H1 (cell line): ENCODE measurements at regions not wholly inside any gene's neighbourhood (a gene's known extent, or its start where the extent isn't known, plus 50 kb on each side); places are given as distances from the start of the nearest gene placed in this dataset.

Experiments
- CTCF ChIA-PET: fragments of 300-600 bp; sonication (Branson Sonifier 250); formaldehyde crosslinking; loops from one replicate; lab custom pipeline; 2021; ENCODE audit not compliant: partially characterized antibody; lab: Charles Lee
- POLR2A ChIA-PET: fragments of 300-600 bp; sonication (Branson Sonifier 250); formaldehyde crosslinking; loops from one replicate; lab custom pipeline; 2021; ENCODE audit warnings: inconsistent platforms; ENCODE audit not compliant: partially characterized antibody; lab: Charles Lee
- DNase-seq, 2 experiments: peaks; one replicate each; pipeline versions ENCODE4 v3.0.0 to v3.0.0-alpha.2; 2010 to 2022; ENCODE audit warnings: low spot score in 2 of 2, low read depth in 1 of 2, mixed read lengths in 1 of 2
- FAIRE-seq: peaks from 2 replicates; lab custom pipeline; 2011; peaks lifted over from hg19 to GRCh38; lab: Jason Lieb, UNC
- H2AFZ ChIP-seq: 2 replicates; pipeline ENCODE4 v1.8.1; 2012; ENCODE audit warnings: low read length, inconsistent platforms
- H2AK5ac ChIP-seq: 2 replicates; pipeline ENCODE4 v1.6.1; 2013; ENCODE audit warnings: low read depth, low read length
- H2BK120ac ChIP-seq: replicated peaks from 2 replicates; pipeline ENCODE3; 2013; ENCODE audit warnings: low read depth, low read length, inconsistent platforms
- H2BK12ac ChIP-seq: 2 replicates; pipeline ENCODE4 v1.6.1; 2013; ENCODE audit warnings: low read depth, low read length
- H2BK15ac ChIP-seq: 2 replicates; pipeline ENCODE4 v1.6.1; 2013; ENCODE audit warnings: low read length
- H2BK20ac ChIP-seq: 2 replicates; pipeline ENCODE4 v1.6.1; 2013; ENCODE audit warnings: low read length
- H2BK5ac ChIP-seq: 2 replicates; pipeline ENCODE4 v1.6.1; 2013; ENCODE audit warnings: low read depth, low read length
- H3K14ac ChIP-seq: 2 replicates; pipeline ENCODE4 v1.6.1; 2013; ENCODE audit warnings: inconsistent platforms; ENCODE audit not compliant: insufficient read length
- H3K18ac ChIP-seq: 2 replicates; pipeline ENCODE4 v1.6.1; 2013; ENCODE audit warnings: low read length; ENCODE audit errors: extremely low read depth
- H3K23ac ChIP-seq: 2 replicates; pipeline ENCODE4 v1.6.1; 2013; ENCODE audit warnings: inconsistent platforms; ENCODE audit not compliant: insufficient read length
- H3K23me2 ChIP-seq: 2 replicates; pipeline ENCODE4 v1.6.1; 2013; ENCODE audit warnings: low read depth, low read length
- H3K27ac ChIP-seq: 2 replicates; pipeline ENCODE4 v1.6.1; 2011; ENCODE audit warnings: low read depth, low read length, inconsistent platforms
- H3K27me3 ChIP-seq, 4 experiments: replicated peaks in 1 of 4; 1 replicate in 1 of 4; 2 replicates in 3 of 4; pipeline versions ENCODE4 v1.6.1 to v1.8.1; 2011 to 2013; ENCODE audit warnings: low read length in 3 of 4, mild to moderate bottlenecking in 3 of 4, inconsistent platforms in 2 of 4, mixed read lengths in 2 of 4, moderate library complexity in 1 of 4; ENCODE audit not compliant: control insufficient read depth in 3 of 4, insufficient read depth in 3 of 4; ENCODE audit errors: extremely low read depth in 1 of 4
- H3K36me3 ChIP-seq, 4 experiments: 2 replicates each; pipeline versions ENCODE4 v1.6.1 to v1.8.1; 2011 to 2013; ENCODE audit warnings: mild to moderate bottlenecking in 4 of 4, low read length in 3 of 4, moderate library complexity in 2 of 4, control low read depth in 1 of 4, inconsistent platforms in 1 of 4; ENCODE audit not compliant: insufficient read depth in 4 of 4, control insufficient read depth in 2 of 4
- H3K4ac ChIP-seq: replicated peaks from 2 replicates; pipeline ENCODE3; 2013; ENCODE audit warnings: low read length, low read depth, mixed read lengths, inconsistent platforms; ENCODE audit not compliant: insufficient read length
- H3K4me1 ChIP-seq, 4 experiments: replicated peaks in 1 of 4; 1 replicate in 1 of 4; 2 replicates in 3 of 4; pipeline versions ENCODE4 v1.6.1 to v1.8.1; 2011 to 2013; ENCODE audit warnings: low read length in 3 of 4, inconsistent platforms in 2 of 4, mixed read lengths in 1 of 4; ENCODE audit not compliant: insufficient read depth in 4 of 4, control insufficient read depth in 3 of 4
- H3K4me2 ChIP-seq, 2 experiments: 2 replicates each; pipeline versions ENCODE4 v1.6.1 to v1.8.1; 2011 to 2013; ENCODE audit warnings: low read depth in 2 of 2, low read length in 2 of 2, control low read depth in 1 of 2, inconsistent platforms in 1 of 2, mild to moderate bottlenecking in 1 of 2; ENCODE audit not compliant: insufficient read depth in 1 of 2
- H3K4me3 ChIP-seq, 4 experiments: fragments of 200-600, 300-600 bp in 1 of 4; sonication (generic), shearing (Covaris generic), sonication (Bioruptor Twin) in 1 of 4; 2 replicates each; pipeline versions ENCODE4 v1.5.1 to v1.8.1; 2011 to 2016; ENCODE audit warnings: low read length in 4 of 4, low read depth in 3 of 4, control low read depth in 2 of 4, inconsistent platforms in 2 of 4, mild to moderate bottlenecking in 2 of 4, mixed read lengths in 1 of 4, moderate library complexity in 1 of 4; ENCODE audit not compliant: insufficient read depth in 2 of 4; ENCODE audit errors: extremely low read depth in 1 of 4
- H3K56ac ChIP-seq: replicated peaks from 2 replicates; pipeline ENCODE3; 2013; ENCODE audit warnings: low read depth, mild to moderate bottlenecking, mixed read lengths, low read length, inconsistent platforms; ENCODE audit not compliant: insufficient read length
- H3K79me1 ChIP-seq: 2 replicates; pipeline ENCODE4 v1.6.1; 2013; ENCODE audit warnings: low read depth, low read length, control low read depth
- H3K79me2 ChIP-seq, 2 experiments: 2 replicates each; pipeline versions ENCODE4 v1.6.1 to v1.8.1; 2012 to 2013; ENCODE audit warnings: low read length in 2 of 2, mild to moderate bottlenecking in 2 of 2, inconsistent platforms in 1 of 2; ENCODE audit not compliant: insufficient read depth in 2 of 2, control insufficient read depth in 1 of 2
- H3K9ac ChIP-seq, 4 experiments: replicated peaks in 1 of 4; 1 replicate in 1 of 4; 2 replicates in 3 of 4; pipeline versions ENCODE4 v1.6.1 to v1.8.1; 2011 to 2013; ENCODE audit warnings: low read depth in 3 of 4, low read length in 3 of 4, control low read depth in 2 of 4, mild to moderate bottlenecking in 2 of 4, moderate library complexity in 2 of 4, inconsistent platforms in 1 of 4; ENCODE audit errors: extremely low read depth in 1 of 4
- H3K9me3 ChIP-seq, 2 experiments: 2 replicates each; pipeline versions ENCODE4 v1.6.1 to v1.8.1; 2012 to 2013; ENCODE audit warnings: mild to moderate bottlenecking in 2 of 2, moderate library complexity in 2 of 2, control low read depth in 1 of 2, inconsistent platforms in 1 of 2, low read depth in 1 of 2, low read length in 1 of 2, mixed read lengths in 1 of 2; ENCODE audit not compliant: insufficient read depth in 2 of 2
- H4K20me1 ChIP-seq, 2 experiments: replicated peaks in 1 of 2; 2 replicates each; pipeline versions ENCODE3 to v1.8.1; 2011 to 2013; ENCODE audit warnings: inconsistent platforms in 2 of 2, low read length in 2 of 2, mild to moderate bottlenecking in 1 of 2; ENCODE audit not compliant: insufficient read depth in 2 of 2, control insufficient read depth in 1 of 2
- H4K5ac ChIP-seq: 2 replicates; pipeline ENCODE4 v1.6.1; 2013; ENCODE audit warnings: low read length, low read depth, mixed read lengths, inconsistent platforms; ENCODE audit not compliant: insufficient read length
- H4K8ac ChIP-seq: 2 replicates; pipeline ENCODE4 v1.8.0; 2013; ENCODE audit warnings: mild to moderate bottlenecking, moderate library complexity, low read length, inconsistent platforms; ENCODE audit not compliant: insufficient read depth; ENCODE audit errors: extremely low read depth
- H4K91ac ChIP-seq: replicated peaks from 2 replicates; pipeline ENCODE3; 2013; ENCODE audit warnings: low read length, mixed read lengths, inconsistent platforms; ENCODE audit not compliant: insufficient read length
- CTBP2 ChIP-seq: IDR thresholded peaks from 2 replicates; pipeline ENCODE4 v1.7.0; 2011; ENCODE audit warnings: borderline replicate concordance, mild to moderate bottlenecking, moderate library complexity, mixed read lengths, low read length; ENCODE audit not compliant: insufficient read depth, insufficient read length
- TAF7 ChIP-seq: optimal IDR thresholded peaks from 2 replicates; pipeline ENCODE3; 2011; ENCODE audit warnings: low read depth, mild to moderate bottlenecking, inconsistent platforms, low read length, moderate library complexity, borderline replicate concordance
- WGBS, 2 experiments: shearing (Covaris generic) in 1 of 2; methylation state at CpG; one replicate each; pipeline versions ENCODE4 v1.1.6 to v1.1.7; 2013 to 2015; ENCODE audit warnings: low lambda C conversion rate in 2 of 2, mixed read lengths in 2 of 2, inconsistent platforms in 1 of 2, low coverage in 1 of 2, missing lambda C conversion rate in 1 of 2; ENCODE audit not compliant: insufficient replicate concordance in 2 of 2, insufficient coverage in 1 of 2, insufficient read length in 1 of 2; ENCODE audit errors: extremely low coverage in 1 of 2, missing lambda C conversion rate in 1 of 2; 5-methylcytosine and 5-hydroxymethylcytosine counted together

DNA sequence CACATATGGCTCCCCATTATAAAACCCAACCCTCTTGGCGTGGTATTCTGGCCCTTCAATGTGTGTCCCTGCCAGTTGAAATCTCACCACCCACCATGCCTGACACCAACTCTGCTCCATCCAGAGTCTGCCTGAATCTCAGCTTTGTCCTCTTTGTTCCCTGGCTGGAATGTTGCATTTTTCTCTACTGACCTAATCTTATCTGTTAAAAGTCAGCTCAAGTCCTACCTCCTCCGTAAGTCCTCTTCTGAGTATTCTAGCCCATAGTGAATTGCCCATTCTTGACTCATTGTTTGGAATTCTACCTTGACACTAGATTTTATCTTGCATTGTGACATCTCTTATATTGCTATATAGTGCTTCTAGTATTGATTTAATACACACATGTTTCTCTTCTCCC, 207.1 kb upstream of the VLDLR start:
- Histone ChIP-seq H3K79me1 (no peaks in the 10 kb centered on the region), H4K5ac (no peak overlapping the region), H3K18ac (no peak overlapping the region), H4K20me1 (no peaks in the 10 kb centered on the region), H3K9ac (no peak overlapping the region), H2BK20ac (no peak overlapping the region), H3K27me3 (no peaks in the 10 kb centered on the region), H2BK12ac (no peak overlapping the region), H3K4me2 (no peak overlapping the region), H3K9me3 (no peaks in the 10 kb centered on the region; a peak in 1 of 4 replicates), H2AK5ac (no peak overlapping the region), H3K27ac (no peak overlapping the region), H3K23me2 (no peaks in the 10 kb centered on the region), H3K79me2 (no peaks in the 10 kb centered on the region), H3K4ac (no peak overlapping the region), H2BK120ac (no peak overlapping the region), H2AFZ (no peak overlapping the region), H3K4me1 (peaks cover 2 to 16% (median 8%) of the 10 kb centered on the region in 4 experiments; a peak in 3 of 7 replicates), H2BK15ac (no peak overlapping the region), H3K4me3 (no peak overlapping the region), H3K23ac (no peak overlapping the region), H3K36me3 (no peaks in the 10 kb centered on the region), H4K8ac (no peak overlapping the region), H4K91ac (no peak overlapping the region), H2BK5ac (no peak overlapping the region), H3K14ac (no peak overlapping the region), H3K56ac (no peak overlapping the region)
- no peak for DNase-seq
- 98% methylated on average over 2 of the region's 2 CpGs; no CpG with 5 or more reads in 1 of the 2 experiments for WGBS, 2 experiments
- no peak for FAIRE-seq
- CTCF ChIA-PET, result interaction anchor here (0.7 kb wide), 1 partner anchor 78 kb away, joined by 3 read pairs; no protein-coding TSS in a partner anchor
- POLR2A ChIA-PET, result no interaction called here
- no peak for TF ChIP-seq CTBP2
- no peak for TF ChIP-seq TAF7
